ENCODE measurements at regions not wholly inside any gene's neighbourhood (a gene's known extent, or its start where the extent isn't known, plus 50 kb on each side); places are given as distances from the start of the nearest gene placed in this dataset.
A peak's percentile ranks its signal among the peaks of the same experiment; 100 is the strongest.
"Not testable (repeated sequence)": the region's sequence is repeated elsewhere in the genome, so short reads cannot be mapped to it uniquely, and the experiment has no call there.

DNA sequence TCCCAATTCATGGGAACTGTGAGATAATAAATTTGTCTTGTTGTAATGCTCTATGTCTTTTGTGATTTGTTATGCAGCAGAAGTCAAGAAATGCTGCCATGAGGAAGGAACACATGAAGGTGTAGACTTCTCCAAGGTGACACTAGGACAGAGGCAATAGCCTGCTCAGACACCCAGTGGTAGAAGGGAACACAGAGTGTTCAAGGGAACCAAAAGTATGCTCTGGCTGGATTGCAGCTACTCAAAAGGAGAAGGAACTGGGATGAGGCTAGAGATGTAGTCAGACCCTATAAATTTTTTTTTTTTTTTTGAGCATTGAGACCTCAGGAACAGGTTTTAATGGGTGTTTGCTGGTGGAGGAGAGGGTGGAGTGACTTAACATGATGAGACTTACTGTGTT, 232.5 kb downstream of the PARP8 start:
- no peak for DNase-seq (ENCODE audit: low spot score)

DNA sequence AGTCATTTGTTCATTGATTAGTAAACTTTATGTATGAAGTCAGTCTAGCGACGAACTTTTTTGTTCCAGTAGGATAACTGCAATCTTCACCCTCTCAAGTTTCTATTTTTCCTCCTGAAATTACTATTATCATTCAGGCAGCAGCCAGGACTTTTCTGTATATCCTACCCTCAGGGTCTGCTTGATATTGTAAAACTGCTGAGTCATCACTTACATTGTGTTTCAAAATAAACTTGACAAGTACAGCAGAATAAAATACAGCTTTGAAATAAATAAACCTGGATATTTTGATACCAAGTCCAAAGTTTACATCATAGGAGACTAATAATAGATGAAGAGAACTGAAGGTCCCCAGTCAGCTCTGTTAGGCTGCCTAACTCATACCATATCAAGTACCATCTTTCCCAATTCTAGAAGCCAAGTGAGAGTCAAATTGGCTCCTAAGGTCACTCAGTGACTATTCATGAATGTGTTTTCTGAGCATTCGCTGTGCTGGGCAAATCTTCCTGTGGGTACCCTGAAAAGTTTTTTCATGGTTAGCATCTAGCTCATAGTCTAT, 234.6 kb downstream of the PARP8 start:
- DNase-seq (ENCODE audit: low spot score), result no peak

DNA sequence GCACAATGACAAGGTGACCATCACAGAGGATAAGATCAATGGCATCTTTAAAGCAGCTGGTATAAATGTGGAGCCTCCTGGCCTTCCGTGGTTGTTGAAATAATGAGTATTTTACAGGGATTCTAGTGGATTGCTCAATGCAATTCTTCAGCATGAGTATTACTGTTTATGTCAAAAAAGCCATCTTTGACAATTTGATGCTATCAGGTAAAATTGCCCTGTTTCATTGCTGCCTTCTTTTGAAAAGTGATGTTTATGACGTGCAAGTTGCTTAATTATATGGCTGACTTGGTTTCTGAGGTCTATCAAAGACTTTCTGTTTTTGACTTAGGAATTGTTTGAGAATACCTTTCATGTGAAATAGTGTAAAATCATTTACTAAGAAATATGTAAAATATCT, 237.2 kb downstream of the PARP8 start:
- no peak for DNase-seq (ENCODE audit: low spot score)

DNA sequence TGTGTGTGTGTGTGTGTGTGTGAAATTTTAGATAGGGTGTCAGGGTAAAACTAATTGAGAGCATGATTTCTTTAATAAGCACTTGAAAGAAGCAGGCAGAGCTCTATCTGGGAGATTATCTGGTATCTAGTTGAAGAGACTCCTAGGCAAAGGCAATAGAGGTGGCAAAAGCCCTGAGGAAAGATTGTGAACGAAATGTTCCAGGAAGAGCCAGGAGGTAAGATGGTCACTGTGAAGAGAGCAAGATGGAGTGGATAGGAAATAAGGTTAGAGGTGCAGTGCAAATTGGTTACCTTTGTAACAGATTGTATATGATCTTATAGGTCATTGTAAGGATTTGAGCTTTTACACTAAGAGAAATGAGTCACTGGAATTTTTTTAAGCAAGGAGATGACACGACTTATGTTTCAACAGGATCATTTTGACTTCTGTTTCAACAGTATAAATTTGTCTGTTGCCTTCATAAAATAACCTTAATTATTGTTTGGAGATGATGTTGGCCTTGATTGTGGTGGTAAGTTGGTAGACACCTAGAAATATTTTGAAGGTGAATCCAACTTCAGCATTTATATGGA, 239.6 kb downstream of the PARP8 start:
- no peak for DNase-seq (ENCODE audit: low spot score)

DNA sequence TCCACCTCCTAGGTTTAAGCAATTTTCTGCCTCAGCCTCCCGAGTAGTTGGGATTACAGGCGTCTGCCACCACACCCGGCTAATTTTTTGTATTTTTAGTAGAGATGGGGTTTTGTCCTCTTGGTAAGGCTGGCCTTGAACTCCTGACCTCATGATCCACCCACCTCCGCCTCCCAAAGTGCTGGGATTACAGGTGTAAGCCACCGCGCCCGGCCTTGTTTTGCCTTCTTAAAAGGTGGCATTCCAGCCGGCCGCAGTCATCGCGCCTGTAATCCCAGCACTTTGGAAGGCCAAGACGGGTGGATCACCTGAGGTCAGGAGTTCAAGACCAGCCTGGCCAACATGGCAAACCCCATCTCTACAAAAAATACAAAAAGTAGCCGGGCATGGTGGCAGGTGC, 253.7 kb downstream of the PARP8 start:
- not testable (repeated sequence) for DNase-seq (ENCODE audit: low spot score)

DNA sequence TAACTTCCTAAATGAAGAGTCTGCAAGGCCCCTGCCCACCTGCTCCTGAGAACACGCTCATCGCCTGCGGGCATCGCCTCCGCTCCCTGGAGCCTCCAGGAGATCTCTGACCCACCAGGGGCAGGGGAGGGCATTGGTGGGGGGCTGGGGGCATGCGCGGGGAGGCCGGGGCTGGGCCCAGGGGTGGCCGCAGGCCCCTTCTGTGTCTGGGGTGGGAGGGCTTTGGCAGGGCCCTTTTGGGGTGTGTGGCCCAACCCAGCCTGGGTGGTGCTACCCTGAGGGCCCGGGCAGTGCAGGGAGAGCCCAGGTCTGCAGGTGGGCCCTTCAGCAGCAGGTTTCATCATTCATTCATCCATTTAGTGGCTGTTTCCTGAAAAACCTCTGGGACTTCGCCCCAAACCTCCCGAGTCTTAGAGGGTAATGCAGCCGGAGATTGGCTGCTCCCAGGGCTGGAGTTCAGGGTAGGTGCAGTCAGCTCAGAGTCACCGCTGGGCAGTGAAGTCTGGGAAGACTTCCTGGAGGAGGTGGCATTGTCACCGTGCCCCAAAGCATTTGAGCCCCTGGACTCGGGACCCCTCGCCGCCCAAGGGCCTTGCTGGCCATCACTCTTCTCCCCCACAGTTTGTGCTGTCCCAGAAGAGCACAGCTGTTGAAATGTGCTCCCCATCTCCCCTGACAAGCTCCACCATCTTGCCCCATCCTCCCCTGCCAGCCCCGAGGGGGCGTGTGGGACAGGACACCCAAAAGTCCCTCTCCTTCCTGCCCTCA, 255.1 kb downstream of the PARP8 start:
- no peak for DNase-seq (ENCODE audit: low spot score)

DNA sequence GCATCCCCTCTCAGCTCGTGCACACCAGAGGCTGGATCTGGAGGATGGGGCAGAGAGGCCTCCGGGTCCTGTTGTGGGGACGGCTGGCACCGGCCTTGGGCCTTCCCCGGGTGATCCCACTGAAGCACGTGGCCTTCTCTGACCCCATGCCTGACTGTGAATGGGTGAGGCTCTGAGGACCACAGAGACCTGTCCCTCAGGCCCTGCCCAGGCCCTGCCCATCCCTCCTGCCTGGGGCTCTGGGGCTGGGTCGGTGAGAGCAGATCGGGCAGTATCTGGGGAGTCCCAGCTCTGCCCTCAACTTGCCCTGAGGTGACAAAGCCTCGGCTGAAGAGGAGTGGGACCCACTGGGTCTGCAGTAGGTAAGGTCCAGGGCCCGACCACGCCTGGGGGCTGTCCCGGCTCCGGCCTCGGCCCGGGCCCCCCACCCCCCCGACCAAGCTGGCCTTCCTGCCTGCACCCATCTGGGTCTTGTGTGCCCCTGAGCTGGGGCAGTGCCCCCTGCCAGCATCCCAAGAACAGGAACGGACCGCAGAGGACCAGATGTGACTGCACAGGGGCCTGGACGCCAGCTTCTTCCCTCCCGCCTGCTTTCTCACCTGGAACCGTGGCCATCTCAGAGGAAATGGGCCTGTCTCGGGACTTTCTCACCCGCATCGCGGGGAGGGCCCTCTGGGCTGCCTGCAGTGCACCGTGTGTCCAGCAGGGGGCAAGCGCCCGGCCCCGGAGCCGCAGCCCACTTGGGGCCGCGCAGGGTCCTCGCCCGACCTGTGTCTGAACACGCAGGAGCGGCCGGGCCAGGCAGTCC, 255.9 kb downstream of the PARP8 start:
- DNase-seq (ENCODE audit: low spot score), result peak; percentile 64

DNA sequence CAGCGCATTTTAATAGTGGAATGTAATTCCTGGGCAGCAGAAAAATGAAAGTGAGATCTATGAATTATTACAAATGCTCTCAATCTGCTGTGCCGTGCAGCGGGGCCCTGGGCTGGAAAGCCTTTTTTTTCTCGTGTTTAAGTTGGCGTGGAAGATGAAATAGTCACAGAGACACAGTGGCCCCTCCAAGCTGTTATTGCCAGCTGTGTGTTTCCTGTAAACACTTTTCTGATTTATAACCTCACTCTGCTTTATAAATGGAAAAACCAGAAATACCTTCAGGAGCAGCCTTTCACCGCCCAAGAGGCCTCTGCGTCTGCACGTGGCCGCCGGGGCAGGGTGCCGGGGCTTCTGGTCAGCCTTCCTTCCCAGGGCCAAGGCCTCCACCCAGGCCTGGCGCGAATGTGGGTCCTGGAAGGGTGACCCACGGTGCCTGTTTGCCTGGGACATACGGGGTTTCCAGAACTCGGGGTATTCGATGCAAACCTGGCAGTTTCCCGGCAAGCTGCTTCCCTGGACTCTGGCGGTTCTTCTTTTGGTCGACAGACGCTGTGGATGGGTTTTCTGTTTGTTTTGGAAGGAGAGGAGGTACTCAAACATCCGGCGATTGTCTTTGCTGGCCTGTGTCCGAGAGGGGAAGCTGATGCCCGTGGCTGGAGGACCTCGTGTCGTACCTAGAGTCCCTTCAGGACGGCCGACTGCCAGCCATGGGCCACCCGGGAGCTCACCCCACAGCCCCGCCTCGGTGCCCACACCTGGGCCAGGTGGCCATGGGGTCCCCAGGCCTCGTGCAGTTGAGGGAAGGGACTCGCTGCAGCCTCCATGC, 256.7 kb downstream of the PARP8 start:
- no peak for DNase-seq (ENCODE audit: low spot score)

DNA sequence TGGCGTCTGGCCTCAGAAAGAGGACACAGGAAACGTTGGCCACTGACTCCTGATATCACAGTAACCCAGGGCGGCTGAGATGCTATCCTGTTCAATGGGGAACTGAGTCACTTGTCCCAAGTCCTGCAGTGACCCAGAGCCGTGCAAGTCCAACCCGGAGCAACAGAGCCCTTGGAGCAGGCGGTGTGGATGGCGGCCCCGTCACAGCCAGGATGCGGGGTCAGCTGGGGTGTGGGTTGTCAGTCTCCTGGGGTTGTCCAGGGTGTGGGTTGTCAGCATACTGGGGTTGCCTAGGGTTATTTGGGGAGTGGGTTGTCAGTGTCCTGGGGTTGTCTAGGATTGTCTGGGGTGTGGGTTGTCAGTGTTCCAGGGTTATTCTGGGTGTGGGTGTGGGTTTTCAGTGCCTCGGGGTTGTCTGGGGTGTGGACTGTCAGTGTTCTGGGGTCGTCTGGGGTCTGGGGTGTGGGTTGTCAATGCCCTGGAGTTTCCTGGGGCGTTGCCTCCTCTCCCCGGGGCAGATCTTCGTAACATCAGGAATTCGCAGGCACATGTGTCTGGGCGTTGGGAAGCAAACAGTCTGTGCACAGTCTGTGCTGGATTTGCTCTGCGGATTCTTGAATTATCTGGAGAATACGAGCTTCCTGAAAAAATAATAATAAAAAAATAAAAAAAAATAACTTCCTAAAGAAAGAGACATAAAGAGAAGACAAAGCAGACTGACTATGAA, 257.5 kb downstream of the PARP8 start:
- no peak for DNase-seq (ENCODE audit: low spot score)

DNA sequence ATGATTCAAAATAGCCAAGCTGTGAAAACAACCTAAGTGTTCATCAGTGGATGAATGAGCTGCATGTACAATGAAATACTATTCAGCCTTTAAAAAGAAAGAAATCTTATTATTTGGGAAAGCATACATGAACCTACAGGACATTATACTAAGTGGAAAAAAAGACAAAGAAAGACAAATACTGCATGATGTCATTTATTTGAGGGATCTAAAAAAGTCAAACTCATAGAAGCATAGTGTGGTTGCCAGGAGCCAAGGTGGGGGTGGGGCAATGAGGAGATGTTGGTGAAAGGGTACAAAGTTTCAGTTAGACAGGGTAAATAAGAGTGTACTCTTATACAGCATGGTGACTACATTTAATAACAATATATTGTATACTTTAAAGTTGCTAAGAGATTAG, 261.5 kb downstream of the PARP8 start:
- DNase-seq (ENCODE audit: low spot score), result no peak

DNA sequence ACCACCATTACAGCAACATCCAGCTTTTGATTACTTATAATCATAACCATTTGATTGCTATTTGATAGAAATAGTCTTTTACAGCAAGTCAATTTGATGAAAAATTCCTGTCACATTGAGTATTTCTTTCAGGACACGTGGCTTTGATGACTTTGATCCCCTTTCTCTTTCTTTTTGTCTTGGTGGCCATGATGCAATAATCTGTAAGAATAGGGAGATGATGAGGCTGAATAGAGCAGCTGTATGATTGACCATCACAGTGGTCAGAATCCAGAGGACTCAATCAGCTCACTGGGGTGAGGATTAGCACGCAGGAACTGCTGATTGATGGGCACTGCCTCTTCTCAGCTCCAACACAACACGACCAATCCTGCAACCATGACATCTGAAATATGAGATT, 262.7 kb downstream of the PARP8 start:
- no peak for DNase-seq (ENCODE audit: low spot score)

DNA sequence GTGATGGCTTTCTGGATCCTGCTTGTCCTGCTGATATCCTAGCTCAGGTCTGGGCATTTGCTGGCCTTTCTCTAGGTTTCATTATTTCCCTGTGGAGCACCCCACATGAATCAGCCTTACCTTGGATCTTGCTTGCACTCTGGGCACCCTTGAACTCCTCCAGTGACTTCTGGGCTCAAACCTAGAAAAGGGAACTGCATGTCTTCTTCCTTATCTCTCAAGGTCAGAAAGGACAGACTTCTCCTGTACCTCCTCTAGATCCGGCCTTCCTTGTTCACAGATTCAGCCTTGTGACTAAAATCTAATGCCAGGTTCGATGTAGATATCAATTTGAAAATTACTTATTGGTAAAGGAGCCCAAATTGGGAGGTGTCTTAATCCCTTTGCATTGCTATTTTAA, 267.9 kb downstream of the PARP8 start:
- DNase-seq (ENCODE audit: low spot score), result no peak

DNA sequence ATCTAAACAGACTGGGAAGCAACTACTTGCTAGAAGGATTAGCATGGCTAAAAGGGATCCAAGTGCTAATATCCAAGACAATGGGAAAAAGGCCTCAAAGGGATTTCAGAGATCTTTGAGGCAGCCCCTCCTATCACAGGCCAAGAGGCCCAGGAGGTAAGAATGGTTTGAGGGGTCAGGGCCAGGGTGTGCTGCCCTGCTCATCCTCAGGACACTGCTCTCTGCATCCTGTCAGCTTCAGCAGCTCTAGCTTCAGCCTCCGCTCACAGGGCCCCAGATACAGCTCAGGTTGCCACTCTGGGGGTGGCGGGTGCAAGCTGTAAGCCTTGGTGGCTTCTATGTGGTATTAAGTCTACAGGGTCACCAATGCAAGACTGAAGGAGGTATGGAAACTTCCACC, 278.7 kb downstream of the PARP8 start:
- DNase-seq (ENCODE audit: low spot score), result no peak

DNA sequence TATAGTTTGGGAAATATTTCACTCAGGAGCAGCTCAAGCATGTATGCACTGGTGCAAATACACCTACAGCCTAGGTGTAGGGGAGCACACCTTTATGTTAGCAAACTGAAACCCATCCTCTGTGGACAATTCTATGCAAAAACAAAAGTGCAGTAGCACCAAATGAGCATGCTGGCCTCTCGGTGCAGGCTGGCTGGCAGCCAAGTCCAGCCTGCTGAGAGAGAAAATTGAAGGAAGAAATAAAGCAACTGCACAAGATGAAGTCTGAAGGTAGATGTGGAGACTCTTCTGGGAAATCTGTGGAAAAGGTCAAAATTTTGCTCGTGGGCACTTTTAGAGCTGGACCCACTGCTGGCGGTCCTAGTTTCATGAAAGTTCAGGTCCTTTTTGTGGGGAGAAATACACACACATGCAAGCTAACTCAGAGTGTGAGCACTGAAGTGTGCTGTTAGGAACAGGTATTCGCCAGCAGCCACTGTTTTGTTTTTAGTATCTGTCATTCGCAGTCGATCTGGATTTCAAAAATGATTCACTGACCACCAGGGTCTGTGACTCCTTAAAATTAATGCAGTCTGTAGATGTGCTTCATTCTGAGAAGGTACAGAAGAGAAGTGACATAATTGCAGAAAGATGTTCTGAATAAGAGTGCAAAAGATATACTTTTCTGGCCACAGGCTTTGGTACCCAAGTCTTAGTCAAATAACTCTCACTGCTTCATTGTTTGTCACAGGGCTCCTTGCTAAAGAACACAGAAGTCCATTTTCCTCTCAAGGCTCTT, 281.7 kb downstream of the PARP8 start:
- DNase-seq (ENCODE audit: low spot score), result no peak

DNA sequence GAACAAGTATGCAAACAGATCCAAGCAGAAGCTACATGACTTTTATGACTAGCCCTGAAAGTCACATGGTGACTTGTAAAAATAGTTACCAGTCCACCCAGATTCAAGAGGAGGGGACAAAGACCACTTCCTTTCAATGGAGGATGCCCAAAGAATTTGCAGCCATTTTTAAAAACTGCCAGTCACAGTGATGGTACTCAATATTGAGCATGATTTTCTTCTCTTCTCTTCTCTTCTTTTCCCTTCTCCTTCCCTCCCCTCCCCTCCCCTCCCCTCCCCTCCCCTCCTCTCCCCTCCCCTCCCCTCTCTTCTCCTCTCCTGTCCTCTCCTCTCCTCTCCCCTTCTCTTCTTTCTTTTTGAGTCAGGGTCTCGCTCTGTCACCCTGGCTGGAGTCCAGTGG, 286.9 kb downstream of the PARP8 start:
- DNase-seq (ENCODE audit: low spot score), result no peak

DNA sequence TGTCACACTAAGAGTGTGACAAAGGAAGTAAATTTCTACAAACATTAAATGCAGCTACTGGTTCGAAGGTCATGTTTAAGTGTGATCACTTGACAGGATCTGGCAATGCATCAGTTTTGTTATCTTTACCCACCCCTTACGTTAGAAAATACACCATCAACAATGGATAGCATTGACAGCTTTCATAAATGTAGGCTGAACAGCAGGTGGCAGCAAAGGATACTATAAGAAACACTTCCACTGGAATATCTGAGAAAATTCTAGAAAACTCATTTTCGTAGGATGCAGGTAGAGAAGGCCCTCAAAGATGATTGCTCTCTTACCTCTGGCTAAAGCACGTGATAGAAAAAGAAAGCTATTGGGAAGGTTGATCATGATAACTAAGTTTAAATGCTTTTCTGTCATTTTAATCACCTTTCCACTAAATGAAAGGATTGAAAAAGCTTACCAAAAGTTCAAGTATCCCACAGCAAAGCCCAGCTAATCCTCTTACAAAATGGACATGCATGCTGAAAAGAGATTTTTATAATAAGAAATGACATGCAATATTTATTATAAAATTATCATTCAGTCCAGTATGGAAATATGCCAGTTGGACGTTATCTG, 292.5 kb downstream of the PARP8 start:
- peak; percentile 64 for DNase-seq (ENCODE audit: low spot score)

DNA sequence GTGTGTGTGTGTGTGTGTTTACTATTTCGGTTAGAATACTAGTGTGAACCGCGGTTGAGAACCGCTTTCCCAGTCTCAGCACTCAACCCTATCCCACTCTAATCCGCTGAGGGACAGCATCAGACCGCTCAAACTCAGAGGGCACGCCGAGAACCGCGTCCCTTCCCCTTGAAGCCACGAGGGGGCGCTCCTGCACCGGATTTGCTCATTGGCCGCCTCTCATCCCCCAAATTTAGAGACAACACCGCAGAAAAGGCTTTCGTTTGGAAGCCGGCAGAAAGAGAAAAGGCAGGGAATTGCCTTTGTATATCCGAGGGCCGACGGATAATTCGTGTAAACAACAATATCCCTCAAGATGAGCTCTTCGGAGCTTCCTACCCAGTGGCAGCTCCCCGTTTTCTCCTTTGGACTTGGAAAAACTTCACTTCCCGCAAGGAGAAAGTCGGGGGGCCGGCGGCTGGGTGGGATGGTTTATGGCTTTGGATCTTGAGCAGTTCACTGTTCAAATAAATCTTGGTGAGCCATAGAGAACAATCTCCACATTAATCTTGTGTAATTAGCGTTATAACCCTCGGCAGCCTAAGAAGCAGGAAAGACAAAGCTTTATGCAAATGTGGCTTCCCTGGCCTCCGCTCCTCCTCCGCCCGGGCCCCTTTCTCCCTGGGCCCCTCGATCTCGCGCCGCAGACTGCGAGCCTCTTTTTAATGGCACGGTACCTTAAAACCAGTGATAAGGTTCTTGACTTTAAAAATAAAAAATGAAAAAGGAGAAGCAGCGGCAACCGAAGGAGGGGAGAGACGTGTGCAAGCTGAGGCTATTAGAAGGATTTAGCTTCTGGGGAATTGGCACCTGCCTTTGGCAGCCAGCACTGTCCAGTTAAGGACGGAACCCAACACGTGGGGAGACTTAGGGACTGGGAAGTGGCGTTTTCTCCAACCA, 296.8 kb downstream of the PARP8 start:
- peak; percentile 93 for DNase-seq (ENCODE audit: low spot score)

DNA sequence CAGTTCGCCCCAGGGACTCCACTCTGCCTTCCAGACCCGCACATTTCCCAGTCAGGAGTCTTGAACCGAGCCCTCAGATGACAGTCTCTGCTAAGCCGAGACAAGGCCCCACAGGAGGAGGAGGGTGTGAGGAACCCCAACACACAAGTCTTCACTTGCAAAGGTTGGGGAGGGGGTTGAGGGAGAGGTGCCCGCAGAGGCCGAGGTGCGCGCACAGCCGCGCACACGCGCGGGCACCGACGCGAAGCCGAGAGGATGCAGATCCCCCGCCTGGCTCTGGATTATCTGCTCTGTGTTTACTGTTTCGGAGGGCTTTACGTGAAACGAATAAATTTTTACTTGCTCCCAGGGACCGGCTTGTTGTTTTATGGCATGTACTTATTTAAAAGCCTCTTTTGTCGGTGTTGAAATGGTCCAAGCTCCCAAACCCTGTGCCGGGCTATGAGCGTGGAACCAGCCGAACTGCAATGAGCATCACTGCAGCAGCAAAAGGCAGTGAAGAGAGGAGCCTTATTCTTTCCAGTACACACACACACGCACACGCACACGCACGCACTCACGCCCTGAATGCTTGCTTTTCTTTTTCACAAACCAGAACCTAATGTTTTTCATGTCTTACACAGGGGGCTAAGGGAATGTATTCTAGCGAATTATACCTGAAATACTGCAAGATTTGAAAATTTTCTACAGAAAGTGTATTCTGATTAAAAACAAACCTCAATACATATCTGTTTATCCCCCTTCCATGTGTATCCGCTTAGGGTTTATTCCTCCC, 297.7 kb downstream of the PARP8 start:
- no peak for DNase-seq (ENCODE audit: low spot score)
